Brain microvascular endothelial cell (primary cell): ENCODE measurements at regions not wholly inside any gene's neighbourhood (a gene's known extent, or its start where the extent isn't known, plus 50 kb on each side); places are given as distances from the start of the nearest gene placed in this dataset.
"Not testable (repeated sequence)": the region's sequence is repeated elsewhere in the genome, so short reads cannot be mapped to it uniquely, and the experiment has no call there.

Experiments
- DNase-seq: peaks from one replicate; pipeline ENCODE4 v3.0.0-alpha.2; 2020
- H3K27ac ChIP-seq: fragments of 250-450 bp; sonication (Bioruptor Pico); 2 replicates; pipeline ENCODE4 v1.5.1; 2020; ENCODE audit warnings: mild to moderate bottlenecking, moderate library complexity
- H3K27me3 ChIP-seq: fragments of 250-450 bp; sonication (Bioruptor Pico); replicated peaks from 2 replicates; pipeline ENCODE4 v1.5.1; 2020; ENCODE audit warnings: mild to moderate bottlenecking
- H3K36me3 ChIP-seq: fragments of 250-450 bp; sonication (Bioruptor Pico); replicated peaks from 2 replicates; pipeline ENCODE4 v1.5.1; 2020; ENCODE audit warnings: mild to moderate bottlenecking
- H3K4me3 ChIP-seq: 2 replicates; pipeline ENCODE4 v1.5.1; 2011; ENCODE audit warnings: low read depth, mild to moderate bottlenecking, control low read depth, low read length, moderate library complexity
- in situ Hi-C: cut with HindIII; loops from 2 replicates; pipeline ENCODE4 v1.10.0; 2017; ENCODE audit warnings: low sequenced_read_pairs, low pct_ligation_motif_present
- TF ChIP-seq, protein P1 (sequence below): IDR thresholded peaks from 2 replicates; pipeline ENCODE4 v1.5.1; 2011; ENCODE audit warnings: low read depth, mild to moderate bottlenecking, moderate library complexity, low read length, control low read depth, inconsistent platforms; ENCODE audit errors: missing control alignments

DNA sequence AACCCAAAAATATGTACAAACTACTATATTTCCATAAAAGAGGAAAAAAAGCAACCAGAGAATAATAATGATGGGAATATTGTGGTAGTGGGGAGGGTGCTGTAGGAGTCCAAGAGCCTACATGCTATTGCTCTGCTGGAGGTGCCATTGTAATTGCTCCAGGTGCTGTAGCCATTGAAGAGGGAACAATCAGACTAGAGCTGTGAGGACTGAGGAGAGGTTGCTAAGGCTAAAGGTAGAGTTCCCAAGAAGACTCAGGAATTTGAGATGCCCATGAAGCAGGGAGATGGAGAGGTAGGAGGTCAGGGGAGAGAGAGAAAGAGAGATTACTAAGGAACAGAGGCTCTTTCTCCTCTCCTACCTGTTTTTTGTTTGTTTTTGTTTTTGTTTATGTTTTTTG lies 394.0 kb downstream of the DMRTA1 start:
- TF ChIP-seq, protein P1, sequence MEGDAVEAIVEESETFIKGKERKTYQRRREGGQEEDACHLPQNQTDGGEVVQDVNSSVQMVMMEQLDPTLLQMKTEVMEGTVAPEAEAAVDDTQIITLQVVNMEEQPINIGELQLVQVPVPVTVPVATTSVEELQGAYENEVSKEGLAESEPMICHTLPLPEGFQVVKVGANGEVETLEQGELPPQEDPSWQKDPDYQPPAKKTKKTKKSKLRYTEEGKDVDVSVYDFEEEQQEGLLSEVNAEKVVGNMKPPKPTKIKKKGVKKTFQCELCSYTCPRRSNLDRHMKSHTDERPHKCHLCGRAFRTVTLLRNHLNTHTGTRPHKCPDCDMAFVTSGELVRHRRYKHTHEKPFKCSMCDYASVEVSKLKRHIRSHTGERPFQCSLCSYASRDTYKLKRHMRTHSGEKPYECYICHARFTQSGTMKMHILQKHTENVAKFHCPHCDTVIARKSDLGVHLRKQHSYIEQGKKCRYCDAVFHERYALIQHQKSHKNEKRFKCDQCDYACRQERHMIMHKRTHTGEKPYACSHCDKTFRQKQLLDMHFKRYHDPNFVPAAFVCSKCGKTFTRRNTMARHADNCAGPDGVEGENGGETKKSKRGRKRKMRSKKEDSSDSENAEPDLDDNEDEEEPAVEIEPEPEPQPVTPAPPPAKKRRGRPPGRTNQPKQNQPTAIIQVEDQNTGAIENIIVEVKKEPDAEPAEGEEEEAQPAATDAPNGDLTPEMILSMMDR: no peak
- in situ Hi-C loops: no loop called here
- Histone ChIP-seq H3K4me3 (no peak overlapping the region), H3K27me3 (no peaks in the 10 kb centered on the region), H3K27ac (no peak overlapping the region), H3K36me3 (no peaks in the 10 kb centered on the region)
- DNase-seq: no peak

DNA sequence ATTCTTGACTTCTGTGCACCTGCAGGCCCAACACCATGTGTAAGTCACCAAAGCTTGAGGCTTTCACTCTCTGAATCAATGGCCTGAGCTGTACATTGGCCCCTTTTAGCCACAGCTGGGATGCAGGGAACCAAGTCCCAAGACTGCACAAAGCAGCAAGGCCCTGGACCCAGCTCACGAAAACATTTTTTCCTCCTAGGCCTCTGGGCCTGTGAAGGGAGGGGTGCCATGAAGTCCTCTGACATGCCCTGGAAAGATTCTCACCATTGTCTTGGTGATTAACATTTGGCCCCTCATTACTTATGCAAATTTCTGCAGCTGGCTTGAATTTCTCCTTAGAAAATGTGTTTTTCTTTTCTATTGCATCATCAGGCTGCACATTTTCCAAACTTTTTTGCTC lies 398.6 kb downstream of the DMRTA1 start:
- H3K4me3 ChIP-seq, H3K36me3 ChIP-seq, H3K27me3 ChIP-seq, in situ Hi-C loops, H3K27ac ChIP-seq, DNase-seq: not testable (repeated sequence)

DNA sequence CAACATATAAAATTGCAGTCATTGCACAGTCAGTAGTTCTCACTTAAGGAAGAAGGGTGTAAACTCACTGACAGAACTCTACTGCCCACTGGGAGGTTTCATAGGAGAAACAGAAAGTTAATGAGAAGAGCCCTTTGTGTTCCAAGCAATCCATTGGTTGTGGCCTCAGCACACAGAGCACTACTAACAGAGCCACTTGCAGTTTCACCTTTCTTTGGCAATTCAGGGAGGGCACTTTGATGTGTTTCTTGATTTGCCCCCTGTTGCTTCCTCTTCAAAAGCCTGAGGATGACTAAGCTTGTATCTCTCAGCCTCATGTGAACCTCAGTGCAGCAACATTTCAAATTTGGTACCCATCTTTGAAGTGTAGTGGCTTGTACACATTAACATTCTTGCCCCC lies 409.4 kb downstream of the DMRTA1 start:
- H3K4me3 ChIP-seq: no peak overlapping the region
- no peaks in the 10 kb centered on the region for H3K36me3 ChIP-seq
- in situ Hi-C loops: no loop called here
- H3K27me3 ChIP-seq: no peaks in the 10 kb centered on the region
- no peak for DNase-seq
- TF ChIP-seq, protein P1: no peak
- no peak overlapping the region for H3K27ac ChIP-seq

DNA sequence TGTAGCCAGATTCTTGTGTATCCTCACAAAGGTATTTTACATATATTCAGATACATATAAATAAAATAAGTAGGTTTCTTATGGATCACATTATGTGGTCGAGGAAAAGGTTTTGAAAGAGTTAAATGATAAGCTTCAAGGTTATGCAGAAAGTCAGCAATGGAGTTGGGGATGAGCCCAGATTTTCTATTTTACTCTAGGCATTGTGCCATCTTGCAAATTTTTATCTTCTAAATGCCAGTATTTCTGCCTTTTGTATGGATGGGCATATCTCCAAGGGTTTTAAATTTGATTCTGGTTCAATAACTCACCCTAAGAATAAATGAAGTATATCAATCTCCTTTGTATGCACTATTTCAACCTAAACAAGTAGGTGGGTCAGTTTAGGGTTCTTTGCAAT lies 410.7 kb downstream of the DMRTA1 start:
- in situ Hi-C loops: no loop called here
- no peak for DNase-seq
- H3K4me3 ChIP-seq: no peak overlapping the region
- TF ChIP-seq, protein P1: no peak
- H3K27me3 ChIP-seq: no peaks in the 10 kb centered on the region
- no peak overlapping the region for H3K27ac ChIP-seq
- H3K36me3 ChIP-seq: no peaks in the 10 kb centered on the region

DNA sequence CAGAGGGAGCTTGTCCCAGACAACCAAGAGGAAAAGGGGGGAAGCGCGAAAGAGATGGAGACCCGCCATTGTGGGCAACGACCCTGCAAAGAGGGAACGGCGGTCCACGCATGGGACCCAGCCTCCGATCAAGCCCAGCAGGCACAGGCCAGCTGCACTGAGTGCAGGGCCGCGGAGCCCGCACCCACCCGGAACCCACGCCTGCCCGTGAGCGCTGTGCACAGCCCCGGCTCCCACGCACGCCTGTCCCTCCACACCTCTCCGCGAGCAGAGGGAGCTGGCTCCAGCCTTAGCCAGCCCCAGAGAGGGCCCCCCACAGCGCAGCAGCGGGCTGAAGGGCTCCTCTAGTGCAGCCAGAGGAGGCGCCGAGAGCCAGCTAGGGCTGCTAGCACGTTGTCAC lies 416.5 kb downstream of the DMRTA1 start:
- H3K36me3 ChIP-seq: no peaks in the 10 kb centered on the region
- TF ChIP-seq, protein P1: no peak
- no peak for DNase-seq
- H3K27me3 ChIP-seq: no peaks in the 10 kb centered on the region
- H3K27ac ChIP-seq: no peak overlapping the region
- H3K4me3 ChIP-seq: no peak overlapping the region
- in situ Hi-C loops: no loop called here

DNA sequence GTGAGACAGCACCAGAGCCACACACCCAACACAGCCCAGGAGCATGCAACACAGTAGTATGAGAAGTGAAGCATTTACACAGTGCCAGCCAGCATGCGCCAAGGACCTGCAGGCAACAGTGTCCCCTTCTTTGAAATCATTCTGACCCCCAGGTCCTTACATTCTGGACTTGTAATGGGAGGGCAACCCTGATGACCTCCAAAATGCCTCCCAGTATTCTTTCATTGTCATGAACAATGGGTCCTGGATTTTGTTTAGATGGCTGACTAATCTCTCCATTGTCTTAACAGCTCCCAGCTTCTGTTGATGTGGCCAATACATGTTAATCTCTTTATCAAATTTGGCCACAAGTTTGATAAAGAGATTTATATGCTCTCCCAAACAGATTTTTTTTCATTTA lies 417.1 kb downstream of the DMRTA1 start:
- Histone ChIP-seq H3K27ac (no peak overlapping the region), H3K36me3 (no peaks in the 10 kb centered on the region), H3K4me3 (no peak overlapping the region), H3K27me3 (no peaks in the 10 kb centered on the region)
- TF ChIP-seq, protein P1: no peak
- in situ Hi-C loops: no loop called here
- no peak for DNase-seq
